Left colon (tissue), 2 donors: ENCODE measurements at regions not wholly inside any gene's neighbourhood (a gene's known extent, or its start where the extent isn't known, plus 50 kb on each side); places are given as distances from the start of the nearest gene placed in this dataset.
"Not testable (repeated sequence)": the region's sequence is repeated elsewhere in the genome, so short reads cannot be mapped to it uniquely, and the experiment has no call there.

Experiments used
- ATAC-seq: fragments of 200-7000 bp; cut with Tn5 transposase; one replicate; pipeline ENCODE4 v1.9.1; 2020; ENCODE audit warnings: mild to moderate bottlenecking, moderate library complexity
- DNase-seq, 2 donors: peaks; one replicate each; pipeline ENCODE4 v3.0.0-alpha.2; 2020
- intact Hi-C, 2 donors: fragments of 100-400 bp; cut with DNase I in 1 of 2; cut with micrococcal nuclease in 1 of 2; formaldehyde crosslinking; loops; one replicate each; pipeline versions ENCODE4 v1.11.2 to v1.14.0; 2022; cut with DNase I, micrococcal nuclease
- donor health status: DM: no; HTN: no; CAD: no.
- donor health status: DM: yes; HTN: yes; CAD: no.

DNA sequence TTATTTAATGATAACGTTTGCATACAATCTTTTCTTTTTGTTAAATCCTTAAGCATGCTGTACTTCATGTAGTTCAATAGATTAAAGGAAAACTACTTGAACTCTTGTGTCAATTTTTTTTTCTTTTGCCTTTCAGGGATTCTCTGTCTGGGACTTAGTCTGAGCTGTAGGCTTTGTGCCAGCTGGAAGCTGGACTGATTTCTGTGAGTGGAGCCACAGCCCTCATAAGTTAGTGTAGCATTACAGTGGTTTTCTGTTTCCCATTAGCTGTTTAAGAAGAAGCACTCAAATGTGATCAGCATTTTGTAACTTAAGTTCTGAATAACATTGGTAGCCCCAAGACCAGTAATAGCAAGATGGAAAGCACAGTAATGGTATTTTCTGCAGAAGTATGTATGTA is 330.6 kb upstream of the MEF2C start:
- intact Hi-C loops = no loop called here
- DNase-seq (no peak), ATAC-seq (no peak)

DNA sequence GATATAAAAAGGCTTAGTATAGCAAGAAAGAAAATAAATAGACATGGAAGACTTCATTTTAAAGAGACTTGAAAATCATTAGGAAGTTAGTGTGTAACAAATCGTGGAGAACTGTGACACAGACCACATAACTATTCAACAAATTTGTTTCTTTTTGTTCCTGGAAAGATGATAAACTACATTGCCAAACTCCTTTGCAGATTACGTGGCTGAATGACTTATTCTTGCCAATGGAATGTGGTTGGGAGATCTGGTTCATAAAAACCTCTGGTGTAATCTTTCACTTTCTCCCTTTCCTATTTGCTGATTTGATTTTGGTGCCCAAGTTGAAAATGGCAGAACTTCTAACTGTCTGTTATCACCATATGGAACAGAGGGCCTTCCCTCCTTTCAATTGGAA is 328.9 kb upstream of the MEF2C start:
- no peak for ATAC-seq
- intact Hi-C loops = no loop called here
- no peak for DNase-seq

DNA sequence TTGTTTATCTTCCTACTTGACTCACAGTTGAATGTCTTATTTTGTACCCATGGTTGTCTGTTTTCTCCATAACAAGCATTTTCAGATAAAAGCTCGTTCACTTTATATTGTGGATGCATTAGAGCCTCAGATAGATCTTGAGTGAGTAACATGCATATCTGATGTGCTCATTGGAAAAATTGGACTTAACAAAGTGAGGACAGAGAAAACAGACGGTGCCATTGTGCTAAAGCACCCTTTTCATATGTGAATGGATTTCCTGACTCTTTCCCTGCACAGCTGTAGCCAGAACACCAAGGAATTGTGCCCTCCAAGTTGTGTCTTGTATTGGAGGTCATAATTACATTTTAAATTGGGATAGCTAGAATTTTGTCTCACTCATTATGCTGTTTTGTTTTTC is 325.8 kb upstream of the MEF2C start:
- DNase-seq = no peak
- intact Hi-C loops = no loop called here
- no peak for ATAC-seq

DNA sequence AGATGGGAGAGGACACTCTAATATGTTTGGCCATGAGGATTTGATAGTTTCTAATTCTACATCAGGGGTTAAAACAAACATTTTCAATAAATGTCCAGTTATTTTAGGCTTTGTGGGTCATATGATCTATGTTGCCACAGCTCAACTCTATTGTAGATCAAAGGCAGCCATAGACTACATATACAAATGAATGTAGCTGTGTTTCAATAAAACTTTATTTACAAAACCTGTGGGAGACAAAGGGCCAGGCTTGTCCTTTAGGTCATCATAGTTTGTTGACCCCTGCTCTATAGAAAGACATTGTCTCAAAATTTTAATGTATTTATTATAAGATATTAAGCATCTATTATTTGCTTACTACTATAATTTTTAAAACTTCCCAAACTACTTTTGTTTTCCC is 325.4 kb upstream of the MEF2C start:
- no peak for ATAC-seq
- DNase-seq = no peak
- intact Hi-C loops = no loop called here

DNA sequence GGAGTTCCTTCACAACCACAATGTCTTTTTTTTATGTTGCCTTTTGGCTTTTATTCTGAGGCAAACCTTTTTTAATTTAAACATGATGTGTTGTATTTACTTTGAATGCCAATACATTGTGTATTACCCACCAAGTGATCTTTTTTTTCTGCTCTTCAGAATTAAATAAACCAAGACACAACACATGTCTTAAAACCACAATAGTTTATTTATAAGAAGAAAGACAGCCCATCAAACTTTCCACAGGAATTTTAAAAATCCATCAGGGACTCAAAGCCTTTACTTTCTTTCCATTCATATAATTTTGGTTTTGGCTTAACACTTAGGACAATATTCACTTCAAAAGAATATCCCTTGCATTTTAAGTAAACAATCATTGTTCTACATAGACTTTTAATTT is 321.8 kb upstream of the MEF2C start:
- intact Hi-C loops = no loop called here
- ATAC-seq = no peak

DNA sequence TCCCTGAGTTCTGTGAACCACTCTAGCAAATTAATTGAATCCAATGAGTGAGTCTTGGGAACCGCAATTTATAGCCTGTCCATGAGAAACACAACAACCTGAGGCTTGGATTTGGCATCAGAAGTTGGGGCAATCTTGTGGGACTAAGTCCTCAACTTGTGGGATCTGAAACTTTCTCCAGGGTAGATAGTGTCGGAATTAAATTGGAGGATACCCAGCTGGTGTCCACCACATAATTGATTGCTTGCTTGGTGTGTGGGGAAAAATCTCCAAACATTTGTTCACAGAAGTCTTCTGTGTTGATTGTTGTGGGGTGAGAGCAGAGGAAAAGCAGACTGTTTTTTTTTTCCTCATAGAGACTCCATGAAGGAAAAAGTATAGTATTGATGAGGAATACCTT is 320.6 kb upstream of the MEF2C start:
- ATAC-seq = no peak
- DNase-seq = no peak
- intact Hi-C loops = no loop called here

More for the DNA sequence above, 321.8 kb upstream of the MEF2C start:
- DNase-seq = no peak

DNA sequence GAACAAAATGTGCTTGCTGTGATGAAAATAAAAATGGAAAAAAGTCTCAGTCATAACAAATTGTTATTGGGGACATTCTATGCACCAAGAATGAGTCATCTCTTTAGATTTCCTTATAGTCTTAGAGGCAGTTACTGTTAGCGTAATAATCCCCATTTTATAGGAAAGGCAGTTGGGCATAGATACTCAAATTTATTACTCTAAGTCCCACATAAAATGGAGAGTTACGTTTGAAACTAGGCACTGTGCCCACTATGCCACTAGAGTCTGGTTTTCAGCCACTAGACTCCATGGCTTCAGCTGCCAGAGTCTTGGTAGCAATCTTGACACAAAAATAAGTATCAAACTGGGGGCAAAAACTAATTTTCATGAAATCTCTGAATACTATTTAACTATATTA is 317.9 kb upstream of the MEF2C start:
- DNase-seq = peak; percentile 18 to 43
- intact Hi-C loops = no loop called here
- ATAC-seq = peak; percentile 93

DNA sequence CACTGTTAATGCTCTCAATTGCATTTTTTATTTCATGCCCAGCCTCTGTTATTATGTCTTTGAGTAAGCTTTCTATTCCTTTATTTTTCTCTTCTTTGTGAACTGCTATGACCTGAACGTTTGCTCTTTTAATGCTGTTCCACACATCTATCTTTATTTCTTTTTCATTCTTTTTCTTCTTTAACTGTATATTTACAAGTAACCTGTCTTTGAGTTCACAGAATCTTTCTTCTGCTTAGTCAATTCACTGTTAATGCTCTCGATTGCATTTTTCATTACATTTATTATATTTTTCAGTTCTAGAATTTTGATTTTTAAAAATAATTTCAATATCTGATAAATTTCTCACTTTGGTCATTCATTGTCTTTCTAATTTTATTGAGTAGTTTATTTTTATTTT is 316.3 kb upstream of the MEF2C start:
- DNase-seq = no peak
- intact Hi-C loops = no loop called here
- no peak for ATAC-seq

DNA sequence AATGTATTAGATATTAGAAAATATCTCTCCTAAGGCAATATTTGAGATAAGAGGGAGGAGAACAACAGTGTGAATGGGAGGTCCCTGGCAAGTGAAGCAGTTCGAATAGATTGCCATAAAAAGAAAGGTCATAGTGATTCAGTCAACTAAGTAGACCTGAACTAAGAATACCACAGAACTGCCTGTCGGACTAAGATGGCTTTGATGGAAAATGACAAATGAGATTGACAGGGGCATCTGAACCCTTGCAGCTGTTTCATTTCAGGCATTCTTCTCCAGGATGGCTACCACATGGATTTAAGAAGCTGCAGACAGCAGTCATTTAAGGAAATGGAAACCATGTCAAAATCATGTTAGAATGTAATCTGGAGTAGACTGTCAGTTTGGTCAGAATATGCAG is 308.4 kb upstream of the MEF2C start:
- intact Hi-C loops = no loop called here
- no peak for ATAC-seq

DNA sequence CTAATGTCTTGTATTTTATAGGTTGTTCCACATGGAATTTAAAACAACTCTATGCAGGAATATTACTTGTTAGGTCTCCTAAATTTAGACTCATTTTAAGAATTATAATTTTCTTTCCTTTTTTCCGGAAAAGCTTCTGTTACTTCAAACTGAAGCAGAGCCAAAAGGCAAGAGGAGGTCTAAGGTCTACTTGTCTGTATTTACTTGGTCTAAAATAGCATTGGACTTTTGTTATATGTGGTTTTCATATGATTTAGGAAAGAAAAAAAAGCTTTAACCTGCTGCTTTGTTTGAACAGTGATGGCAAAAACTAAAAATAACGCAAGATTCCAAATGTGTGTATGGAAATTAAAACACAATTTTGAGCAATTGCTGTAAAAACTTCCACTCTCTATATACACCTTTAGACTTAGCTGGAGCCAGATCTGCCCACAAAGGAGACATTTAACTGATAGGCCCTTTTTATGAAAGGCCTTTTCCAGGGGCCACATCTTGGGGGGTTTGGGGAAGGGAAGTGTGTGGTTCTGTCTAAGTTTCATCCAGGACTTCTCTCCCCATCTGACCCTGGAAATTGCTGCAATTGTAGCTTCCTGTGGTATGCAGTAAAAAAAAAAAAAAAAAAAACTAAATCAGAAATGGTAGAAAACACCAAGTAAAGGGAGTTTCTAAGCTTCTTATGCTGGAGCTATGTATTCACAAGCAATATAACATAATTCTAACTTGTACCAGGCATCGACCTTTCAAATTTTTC is 307.7 kb upstream of the MEF2C start:
- intact Hi-C loops = no loop called here
- no peak for ATAC-seq
- no peak for DNase-seq

More for the DNA sequence above, 308.4 kb upstream of the MEF2C start:
- DNase-seq = no peak

DNA sequence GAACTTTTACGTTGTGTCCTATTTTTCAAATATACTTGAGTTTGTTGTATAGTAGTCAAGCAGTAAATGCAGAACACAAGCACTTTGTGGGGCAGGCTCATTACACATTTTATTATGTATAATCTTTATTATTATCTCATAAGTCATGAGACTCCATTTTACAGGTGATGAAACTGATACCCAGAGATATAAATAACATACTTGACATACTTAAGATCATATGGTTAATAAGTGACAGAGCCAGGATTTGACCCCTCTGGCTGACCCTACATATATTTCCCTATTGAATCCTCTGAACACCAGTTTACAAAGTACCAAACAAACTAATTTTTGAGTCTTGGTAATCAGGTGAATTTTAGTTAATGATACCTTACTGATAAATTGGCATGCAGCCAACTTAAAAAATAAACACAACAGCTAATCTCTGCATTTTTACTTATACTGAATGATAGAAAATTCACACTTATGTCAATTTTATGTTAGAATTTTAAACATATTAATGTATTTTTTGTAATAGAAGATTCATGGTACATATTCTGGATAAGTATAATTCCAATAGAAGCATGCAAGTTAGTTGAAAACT is 305.0 kb upstream of the MEF2C start:
- no peak for DNase-seq
- ATAC-seq = no peak
- intact Hi-C loops = no loop called here

DNA sequence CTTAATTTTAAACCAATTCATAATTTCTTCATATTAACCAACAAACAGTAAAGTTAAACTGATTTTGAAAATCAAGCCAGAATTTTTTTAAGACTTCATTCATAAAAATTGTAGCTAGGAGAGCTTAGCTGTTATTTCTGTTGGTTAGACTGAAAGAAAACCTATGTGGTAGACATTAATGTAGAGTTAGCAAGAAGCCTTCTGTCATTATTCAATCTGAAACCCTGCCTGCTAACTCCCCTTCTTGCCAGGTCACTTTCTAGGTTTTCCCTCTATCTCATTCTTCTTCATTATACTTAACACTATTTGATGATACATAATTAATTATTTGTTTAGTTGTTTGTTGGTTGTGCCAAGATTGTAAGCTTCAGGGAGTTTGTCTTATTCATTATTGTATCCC is 304.3 kb upstream of the MEF2C start:
- no peak for ATAC-seq
- intact Hi-C loops = no loop called here
- no peak for DNase-seq

DNA sequence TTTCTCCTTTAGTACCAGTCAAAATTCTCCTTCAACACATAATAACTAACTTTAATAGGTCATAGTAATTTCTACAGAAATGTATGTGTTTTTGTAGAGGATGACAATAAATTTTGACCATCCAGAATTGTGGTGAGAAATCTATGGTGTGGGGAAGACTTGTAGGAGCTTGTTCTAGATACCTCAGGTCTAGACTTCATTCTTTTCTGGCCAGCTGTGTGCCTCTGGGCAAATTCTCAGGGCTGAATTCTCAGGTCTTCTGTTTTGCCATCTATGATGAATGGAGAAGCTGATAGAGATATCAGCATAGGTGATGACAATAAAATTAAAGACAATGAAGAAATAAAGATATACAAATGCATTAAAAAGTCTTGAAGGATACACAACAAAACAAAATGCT is 298.6 kb upstream of the MEF2C start:
- intact Hi-C loops = no loop called here

DNA sequence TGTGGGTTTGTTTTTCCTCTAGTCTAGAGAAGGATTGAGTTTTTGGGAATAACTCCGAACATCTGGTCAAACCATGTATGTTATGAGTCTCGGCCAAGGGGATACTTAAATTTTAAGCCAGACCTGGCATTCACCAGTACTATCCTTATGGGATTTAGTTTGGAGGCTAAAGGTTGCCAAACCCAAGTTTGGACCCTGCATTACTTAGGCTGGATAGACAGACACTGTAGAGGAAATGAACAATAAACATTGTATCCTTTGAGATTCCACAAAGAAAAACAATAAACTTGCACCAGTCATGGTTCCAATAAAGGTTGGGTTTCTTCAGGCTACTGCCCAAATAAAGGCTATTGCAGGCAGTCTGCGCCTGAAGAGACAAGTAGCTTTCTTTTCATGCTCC is 296.7 kb upstream of the MEF2C start:
- intact Hi-C loops = no loop called here
- no peak for DNase-seq
- no peak for ATAC-seq

More for the DNA sequence above, 298.6 kb upstream of the MEF2C start:
- ATAC-seq = no peak
- no peak for DNase-seq

DNA sequence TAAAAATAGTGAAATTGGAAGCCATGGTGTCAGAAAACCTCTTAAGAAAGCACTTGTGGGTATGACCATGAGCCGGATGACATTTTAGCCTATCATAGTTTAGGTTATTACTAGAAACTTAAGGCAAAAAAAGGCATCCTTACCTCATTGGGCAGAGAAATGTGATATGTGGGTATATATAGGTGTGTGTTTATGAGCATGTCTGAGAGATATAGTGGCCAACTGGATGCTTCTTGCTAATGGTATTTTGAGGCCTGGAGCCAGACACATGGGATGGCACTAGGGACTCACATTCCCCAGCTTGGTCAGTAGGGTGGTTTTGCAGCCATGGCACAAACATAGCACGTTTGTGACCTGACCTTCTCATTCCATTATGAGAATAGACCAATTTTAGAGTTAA is 295.6 kb upstream of the MEF2C start:
- no peak for DNase-seq
- intact Hi-C loops = no loop called here

DNA sequence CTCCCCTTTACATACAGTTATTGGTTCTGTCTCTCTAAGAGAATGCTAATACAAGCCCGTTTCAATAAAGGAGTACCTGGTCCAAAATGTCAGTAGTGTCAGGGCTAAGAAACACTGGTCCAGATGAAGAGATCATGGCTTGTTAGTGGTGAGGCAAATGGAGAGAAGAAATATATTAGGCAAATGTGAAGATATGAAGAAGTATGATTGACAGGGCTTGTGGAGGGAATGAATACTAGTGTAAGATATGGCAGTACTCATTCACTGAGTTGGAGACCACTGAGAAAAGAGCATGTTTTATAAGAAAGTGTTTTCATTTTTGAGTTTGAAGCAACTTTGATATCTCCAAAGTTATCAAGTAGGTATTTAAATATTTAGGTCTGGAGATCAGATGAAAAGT is 290.5 kb upstream of the MEF2C start:
- ATAC-seq = no peak
- intact Hi-C loops = no loop called here
- no peak for DNase-seq

More for the DNA sequence above, 295.6 kb upstream of the MEF2C start:
- ATAC-seq = no peak

DNA sequence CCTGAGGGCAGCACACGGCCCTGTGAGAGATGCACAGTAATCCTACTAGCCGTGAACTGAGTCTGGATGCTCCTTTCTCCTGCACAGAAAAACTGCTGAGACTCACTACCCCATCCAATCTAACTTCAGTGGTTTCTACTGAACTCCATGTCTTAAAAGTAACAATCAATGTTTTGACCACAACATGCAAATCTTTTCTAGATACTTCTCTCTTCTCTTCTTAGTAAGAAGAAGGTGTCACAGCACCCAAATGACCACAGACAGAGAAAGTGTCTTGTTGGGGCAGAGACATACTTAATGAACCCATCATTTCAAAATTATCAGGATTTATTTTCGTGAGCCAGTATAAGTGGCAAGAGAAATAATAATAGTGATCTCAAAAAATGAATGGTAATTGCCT is 285.8 kb upstream of the MEF2C start:
- DNase-seq (no peak), ATAC-seq (no peak)
- intact Hi-C loops = no loop called here

DNA sequence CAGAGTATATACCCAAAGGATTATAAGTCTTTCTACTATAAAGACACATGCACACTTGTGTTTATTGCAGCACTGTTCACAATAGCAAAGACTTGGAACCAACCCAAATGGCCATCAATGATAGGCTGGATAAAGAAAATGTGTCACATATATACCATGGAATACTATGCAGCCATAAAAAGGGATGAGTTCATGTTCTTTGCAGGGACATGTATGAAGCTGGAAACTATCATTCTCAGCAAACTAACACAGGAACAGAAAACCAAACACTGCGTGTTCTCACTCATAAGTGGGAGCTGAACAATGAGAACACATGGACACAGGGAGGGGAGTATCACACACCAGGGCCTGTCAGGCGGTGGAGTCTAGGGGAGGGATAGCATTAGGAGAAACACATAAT is 281.7 kb upstream of the MEF2C start:
- ATAC-seq, intact Hi-C loops: not testable (repeated sequence)

DNA sequence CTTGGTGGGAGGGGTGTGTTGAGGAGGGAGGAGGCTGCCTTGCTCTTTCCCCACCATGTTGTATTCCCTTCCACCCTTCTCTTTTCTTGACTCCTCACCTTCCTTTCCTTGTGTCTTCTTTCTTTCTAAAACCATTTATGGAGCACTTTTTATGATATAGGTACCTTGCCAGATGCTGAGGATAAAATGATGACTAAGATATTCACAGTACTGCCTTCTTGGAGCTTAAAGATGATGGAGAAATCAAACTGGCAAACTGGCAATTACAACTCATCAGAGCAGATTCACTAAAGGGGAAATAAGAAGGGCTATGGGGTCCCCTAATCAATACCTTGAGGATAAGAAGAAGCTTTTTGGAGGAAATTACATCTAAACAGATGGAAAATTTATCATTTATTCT is 273.2 kb upstream of the MEF2C start:
- intact Hi-C loops = no loop called here
- ATAC-seq (no peak), DNase-seq (no peak)

More for the DNA sequence above, 281.7 kb upstream of the MEF2C start:
- DNase-seq = not testable (repeated sequence)

DNA sequence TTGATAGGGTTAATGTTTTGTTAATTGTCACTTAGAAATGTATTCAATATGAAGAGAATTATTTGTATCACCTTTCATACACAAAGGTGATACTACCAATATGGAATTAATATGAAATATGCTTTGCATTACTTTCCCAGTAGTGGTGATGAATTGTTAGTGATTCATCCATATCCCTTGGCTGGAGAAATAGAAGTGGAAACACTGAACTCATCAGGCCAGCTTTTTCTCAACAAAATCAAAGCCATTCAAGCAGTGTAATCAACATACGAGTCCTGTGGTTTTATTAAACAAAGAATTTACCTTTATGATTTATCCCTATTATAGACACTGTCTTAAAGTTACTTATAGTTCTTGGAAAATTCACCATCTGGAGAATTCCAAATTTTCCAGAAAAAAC is 264.0 kb upstream of the MEF2C start:
- intact Hi-C loops = no loop called here
- ATAC-seq = no peak

DNA sequence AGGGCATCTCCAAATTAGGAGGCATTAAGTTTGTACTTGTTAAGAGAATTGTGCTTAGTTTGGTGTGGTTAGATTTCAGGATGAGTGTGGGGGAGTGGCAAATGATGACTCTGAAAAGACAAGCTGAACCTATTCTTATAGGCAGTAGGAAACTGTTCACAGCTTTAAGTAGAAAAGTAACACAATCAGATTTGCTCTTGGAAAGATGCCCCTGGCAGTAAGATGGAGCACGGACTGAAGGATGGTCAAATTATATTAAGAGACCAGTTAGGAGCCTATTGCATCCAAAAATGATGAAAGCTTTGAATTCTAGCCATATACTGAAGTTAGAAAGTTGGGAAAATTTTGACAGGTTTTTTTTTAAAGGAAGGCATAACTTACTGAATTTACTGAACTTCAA is 254.2 kb upstream of the MEF2C start:
- DNase-seq = no peak
- no peak for ATAC-seq
- intact Hi-C loops = no loop called here

More for the DNA sequence above, 264.0 kb upstream of the MEF2C start:
- DNase-seq = no peak
